ENCODE measurements at regions not wholly inside any gene's neighbourhood (a gene's known extent, or its start where the extent isn't known, plus 50 kb on each side); places are given as distances from the start of the nearest gene placed in this dataset.

GRCh38 chr15:58380280-58380945, 51.4 kb upstream of the LIPC start:
- no peak for TF ChIP-seq CTCF (IDR thresholded peaks at IDR 0.05; ENCODE audit: low read depth, low read length)
- no peak overlapping the region for H3K4me3 ChIP-seq (ENCODE audit: low read depth, low read length)
- DNase-seq: no peak
- no peak overlapping the region for H3K27ac ChIP-seq
- no peaks in the 10 kb centered on the region for H3K36me3 ChIP-seq
- H3K9me3 ChIP-seq (ENCODE audit: severe bottlenecking): peaks cover 8% of the 10 kb centered on the region
- H3K27me3 ChIP-seq (ENCODE audit: insufficient read depth, low read depth, severe bottlenecking): no peaks in the 10 kb centered on the region

- no peaks in the 10 kb centered on the region for H3K36me3 ChIP-seq
- DNase-seq: no peak
- H3K4me3 ChIP-seq (ENCODE audit: low read depth, low read length): no peak overlapping the region
- no peak for TF ChIP-seq CTCF (IDR thresholded peaks at IDR 0.05; ENCODE audit: low read depth, low read length)
- H3K27me3 ChIP-seq (ENCODE audit: insufficient read depth, low read depth, severe bottlenecking): no peaks in the 10 kb centered on the region
- H3K9me3 ChIP-seq (ENCODE audit: severe bottlenecking): peaks cover 8% of the 10 kb centered on the region
- no peak overlapping the region for H3K27ac ChIP-seq
Measured at GRCh38 chr15:58381697-58382096, 50.1 kb upstream of the LIPC start.
